ENCODE measurements at regions not wholly inside any gene's neighbourhood (a gene's known extent, or its start where the extent isn't known, plus 50 kb on each side); places are given as distances from the start of the nearest gene placed in this dataset.
"Not testable (repeated sequence)": the region's sequence is repeated elsewhere in the genome, so short reads cannot be mapped to it uniquely, and the experiment has no call there.

DNA sequence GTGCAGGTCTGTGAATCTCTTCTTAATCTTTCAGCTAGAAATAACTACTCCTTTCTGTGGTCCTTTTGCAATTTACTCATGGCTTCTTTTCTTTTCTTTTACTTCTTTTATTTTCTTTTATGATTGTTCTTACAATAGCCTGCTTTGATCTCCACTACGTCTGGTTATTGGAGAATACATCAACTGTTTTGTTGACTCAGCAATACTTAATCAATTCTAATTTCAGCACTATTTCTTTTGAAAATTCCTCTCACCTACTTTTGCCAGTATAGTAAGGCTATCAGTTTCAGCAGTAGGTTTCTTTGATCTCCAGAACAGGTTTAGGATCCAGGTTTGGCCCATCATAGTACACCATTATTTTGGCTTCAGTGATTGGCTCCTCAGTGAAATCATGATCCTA, 111.8 kb upstream of the DPP10 start:
- H3K27ac Mint-ChIP-seq, result no peak overlapping the region
- DNase-seq (ENCODE audit: low spot score in 2 of 2) (no peak), ATAC-seq (no peak)
- H3K4me1 Mint-ChIP-seq, result no peaks in the 10 kb centered on the region
- H3K36me3 Mint-ChIP-seq, result no peaks in the 10 kb centered on the region
- no peak overlapping the region for H3K4me3 Mint-ChIP-seq
- peaks cover 3% of the 10 kb centered on the region for H3K9me3 Mint-ChIP-seq

GRCh38 chr2:114331934-114332333, 110.5 kb upstream of the DPP10 start:
- H3K9me3 Mint-ChIP-seq, result peaks cover 3% of the 10 kb centered on the region
- ATAC-seq (no peak), DNase-seq (ENCODE audit: low spot score in 2 of 2) (no peak)
- H3K27ac Mint-ChIP-seq, result no peak overlapping the region
- no peak overlapping the region for H3K4me3 Mint-ChIP-seq
- H3K4me1 Mint-ChIP-seq, result no peaks in the 10 kb centered on the region
- H3K36me3 Mint-ChIP-seq, result no peaks in the 10 kb centered on the region

DNA sequence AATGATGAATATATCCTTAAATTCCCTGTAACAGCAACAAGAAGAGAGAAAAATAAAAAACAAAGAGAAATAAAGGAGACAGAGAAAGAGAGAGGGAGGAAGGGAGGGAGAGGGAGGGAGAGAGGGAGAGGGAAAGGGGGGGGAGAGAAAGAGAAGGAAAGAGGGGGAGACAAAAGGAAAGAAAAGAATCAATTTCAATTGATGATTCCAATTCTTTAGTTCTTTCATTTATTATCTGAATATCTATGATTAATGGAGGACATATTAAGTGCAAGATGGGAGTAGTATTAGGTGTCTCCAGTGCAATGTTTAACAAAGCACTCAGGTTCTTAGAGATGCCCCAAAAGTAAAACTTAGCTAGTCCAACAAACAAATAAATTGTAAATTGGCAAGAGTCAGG, 97.2 kb upstream of the DPP10 start:
- DNase-seq (ENCODE audit: low spot score in 2 of 2) (no peak), ATAC-seq (no peak)
- no peaks in the 10 kb centered on the region for H3K4me1 Mint-ChIP-seq
- H3K27ac Mint-ChIP-seq, result no peak overlapping the region
- H3K36me3 Mint-ChIP-seq, result no peaks in the 10 kb centered on the region
- no peak overlapping the region for H3K4me3 Mint-ChIP-seq
- no peaks in the 10 kb centered on the region for H3K9me3 Mint-ChIP-seq

DNA sequence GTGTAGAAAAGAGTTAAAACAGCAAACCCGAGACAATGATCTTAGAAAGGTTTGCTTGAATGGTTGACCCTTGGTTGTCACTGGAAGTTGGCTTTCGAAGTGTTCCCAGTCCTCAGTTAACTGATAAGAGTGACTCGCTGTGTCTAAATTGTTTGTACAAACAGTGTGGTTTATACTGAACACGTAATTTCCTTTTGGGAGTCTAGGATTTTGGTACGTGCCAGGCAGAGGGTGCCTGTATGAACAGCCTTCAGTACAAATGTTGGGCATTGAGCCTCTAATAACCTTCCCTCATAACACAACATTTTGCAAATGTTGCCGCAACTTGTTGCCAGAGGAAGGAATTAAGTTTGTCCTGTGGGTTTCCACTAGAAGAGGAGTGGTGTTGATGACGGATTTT, 95.8 kb upstream of the DPP10 start:
- Mint-ChIP-seq H3K36me3 (no peaks in the 10 kb centered on the region), H3K4me1 (no peaks in the 10 kb centered on the region), H3K9me3 (no peaks in the 10 kb centered on the region), H3K27ac (no peak overlapping the region), H3K4me3 (no peak overlapping the region)
- DNase-seq (ENCODE audit: low spot score in 2 of 2) (no peak), ATAC-seq (no peak)

DNA sequence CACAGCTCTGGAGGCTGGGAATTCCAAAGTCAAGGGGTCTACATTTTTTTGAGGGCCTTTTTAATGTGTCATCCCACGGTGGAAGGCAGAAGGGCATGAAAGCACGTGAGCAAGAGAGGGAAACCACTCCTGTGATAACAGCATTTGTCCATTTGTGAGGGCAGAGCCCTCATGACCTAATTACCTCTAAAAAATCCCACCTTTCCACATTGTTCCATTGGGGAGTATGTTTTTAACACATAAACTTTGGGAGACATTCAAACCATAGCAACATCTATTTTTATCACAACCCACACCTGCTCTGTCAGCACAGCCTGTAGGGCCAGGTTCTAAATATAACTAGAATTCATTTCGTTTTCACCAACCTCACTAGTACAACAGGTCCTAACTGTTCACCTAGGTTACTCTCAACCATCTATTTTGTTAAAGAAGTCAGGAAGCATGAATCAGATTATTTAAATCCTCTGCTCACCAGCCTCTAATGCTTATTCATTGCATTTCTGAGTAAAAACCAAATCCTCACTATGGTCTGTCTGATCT, 92.2 kb upstream of the DPP10 start:
- Mint-ChIP-seq H3K27ac (no peak overlapping the region), H3K4me3 (no peak overlapping the region), H3K36me3 (no peaks in the 10 kb centered on the region), H3K4me1 (no peaks in the 10 kb centered on the region), H3K9me3 (no peaks in the 10 kb centered on the region)
- no peak for DNase-seq (ENCODE audit: low spot score in 2 of 2)
- ATAC-seq, result no peak

- no peak for ATAC-seq
These were observed 89.5 kb upstream of the DPP10 start for GRCh38 chr2:114352988-114353387.

GRCh38 chr2:114354199-114354598, 88.2 kb upstream of the DPP10 start:
- H3K9me3 Mint-ChIP-seq, result no peaks in the 10 kb centered on the region
- H3K4me3 Mint-ChIP-seq, result no peak overlapping the region
- no peak for ATAC-seq
- DNase-seq (ENCODE audit: low spot score in 2 of 2), result no peak
- H3K27ac Mint-ChIP-seq, result no peak overlapping the region
- no peaks in the 10 kb centered on the region for H3K4me1 Mint-ChIP-seq
- no peaks in the 10 kb centered on the region for H3K36me3 Mint-ChIP-seq

More at GRCh38 chr2:114352988-114353387, 89.5 kb upstream of the DPP10 start:
- no peak for DNase-seq (ENCODE audit: low spot score in 2 of 2)
- no peaks in the 10 kb centered on the region for H3K4me1 Mint-ChIP-seq
- no peak overlapping the region for H3K27ac Mint-ChIP-seq
- H3K9me3 Mint-ChIP-seq, result no peaks in the 10 kb centered on the region
- H3K4me3 Mint-ChIP-seq, result no peak overlapping the region
- no peaks in the 10 kb centered on the region for H3K36me3 Mint-ChIP-seq

GRCh38 chr2:114368705-114369104, 73.7 kb upstream of the DPP10 start:
- Mint-ChIP-seq H3K27ac (no peak overlapping the region), H3K9me3 (peaks cover 19% of the 10 kb centered on the region), H3K36me3 (no peaks in the 10 kb centered on the region), H3K4me1 (no peaks in the 10 kb centered on the region), H3K4me3 (no peak overlapping the region)
- no peak for DNase-seq (ENCODE audit: low spot score in 2 of 2)
- no peak for ATAC-seq

DNA sequence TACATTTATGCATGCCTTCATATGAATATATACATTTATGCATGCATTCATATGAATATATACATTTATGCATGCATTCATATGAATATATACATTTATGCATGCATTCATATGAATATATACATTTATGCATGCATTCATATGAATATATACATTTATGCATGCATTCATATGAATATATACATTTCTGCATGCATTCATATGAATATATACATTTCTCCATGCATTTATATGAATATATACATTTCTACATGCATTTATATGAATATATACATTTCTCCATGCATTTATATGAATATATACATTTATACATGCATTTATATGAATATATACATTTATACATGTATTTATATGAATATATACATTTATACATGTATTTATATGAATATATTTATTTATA, 70.7 kb upstream of the DPP10 start:
- H3K4me1 Mint-ChIP-seq; DNase-seq (ENCODE audit: low spot score in 2 of 2); H3K4me3 Mint-ChIP-seq; H3K27ac Mint-ChIP-seq; H3K36me3 Mint-ChIP-seq; ATAC-seq: not testable (repeated sequence)
- peaks cover 19% of the 10 kb centered on the region for H3K9me3 Mint-ChIP-seq

GRCh38 chr2:114373591-114373990, 68.8 kb upstream of the DPP10 start:
- no peak for ATAC-seq
- H3K4me1 Mint-ChIP-seq, result no peaks in the 10 kb centered on the region
- H3K4me3 Mint-ChIP-seq, result no peak overlapping the region

DNA sequence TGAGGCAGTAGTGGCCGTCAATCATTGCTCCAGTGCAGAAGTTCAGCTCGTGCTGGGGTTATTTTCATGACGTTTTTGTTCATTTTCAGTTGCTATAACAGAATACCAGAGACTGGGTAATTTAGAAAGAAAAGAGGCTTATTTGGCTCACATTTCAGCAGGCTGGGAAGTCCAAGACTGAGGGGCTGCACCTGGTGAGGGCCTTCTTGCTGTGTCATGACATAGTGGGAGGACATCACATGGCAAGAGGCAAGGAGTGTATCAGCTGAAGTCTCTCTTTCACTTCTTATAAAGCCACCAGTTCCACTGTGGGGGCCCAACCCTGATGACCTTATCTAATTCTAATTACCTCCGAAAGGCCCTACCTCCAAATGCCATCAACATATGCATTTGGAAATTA, 58.0 kb upstream of the DPP10 start:
- H3K9me3 Mint-ChIP-seq, result no peaks in the 10 kb centered on the region
- no peak for ATAC-seq
- no peaks in the 10 kb centered on the region for H3K36me3 Mint-ChIP-seq
- H3K4me3 Mint-ChIP-seq, result no peak overlapping the region
- DNase-seq (ENCODE audit: low spot score in 2 of 2), result no peak
- H3K4me1 Mint-ChIP-seq, result no peaks in the 10 kb centered on the region
- H3K27ac Mint-ChIP-seq, result no peak overlapping the region

More at GRCh38 chr2:114373591-114373990, 68.8 kb upstream of the DPP10 start:
- no peak overlapping the region for H3K27ac Mint-ChIP-seq
- H3K36me3 Mint-ChIP-seq, result no peaks in the 10 kb centered on the region
- DNase-seq (ENCODE audit: low spot score in 2 of 2), result no peak
- peaks cover 14% of the 10 kb centered on the region for H3K9me3 Mint-ChIP-seq

DNA sequence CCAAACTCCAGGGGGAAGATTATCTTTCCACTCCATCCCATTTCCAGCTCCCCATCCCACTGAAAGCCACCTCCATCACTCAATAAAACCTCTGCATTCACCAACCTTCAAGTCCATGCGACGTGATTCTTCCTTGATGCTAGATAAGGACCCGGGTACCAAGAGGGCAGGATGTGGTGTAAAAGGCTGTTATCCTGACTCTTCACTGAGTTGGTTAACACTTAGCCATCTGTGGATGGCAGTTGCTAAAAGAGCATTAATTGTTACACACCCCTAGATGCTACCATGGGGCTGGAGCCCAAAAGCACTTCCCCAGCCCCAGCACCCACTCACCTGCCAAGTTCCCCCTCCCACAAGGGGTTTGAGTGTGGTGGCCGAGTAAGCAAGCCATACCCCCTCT, 53.4 kb upstream of the DPP10 start:
- DNase-seq (ENCODE audit: low spot score in 2 of 2), result no peak
- no peak overlapping the region for H3K4me3 Mint-ChIP-seq
- H3K27ac Mint-ChIP-seq, result no peak overlapping the region
- ATAC-seq, result no peak
- peaks cover 2% of the 10 kb centered on the region for H3K9me3 Mint-ChIP-seq
- no peaks in the 10 kb centered on the region for H3K36me3 Mint-ChIP-seq
- no peaks in the 10 kb centered on the region for H3K4me1 Mint-ChIP-seq

Measured in stimulated activated effector memory CD8-positive, alpha-beta T cell treated with anti-CD3 and anti-CD28 coated beads, Interleukin-12 subunit alpha, Interleukin-12 subunit beta, amount 100 ng/mL, for 72 hours (primary cell).